ENCODE measurements at regions not wholly inside any gene's neighbourhood (a gene's known extent, or its start where the extent isn't known, plus 50 kb on each side); places are given as distances from the start of the nearest gene placed in this dataset.

GRCh38 chr14:104444159-104445030 is 135.2 kb upstream of the C14orf180 start:
- DNase-seq (ENCODE audit: low read depth) = no peak
- no peak overlapping the region for H3K4me3 ChIP-seq (ENCODE audit: low read length)
- TF ChIP-seq CTCF (IDR thresholded peaks at IDR 0.05; ENCODE audit: insufficient read depth, low read depth, low read length, missing control alignments) = no peak

GRCh38 chr14:104445086-104445485 is 134.5 kb upstream of the C14orf180 start:
- H3K4me3 ChIP-seq (ENCODE audit: low read length) = no peak overlapping the region
- no peak for TF ChIP-seq CTCF (IDR thresholded peaks at IDR 0.05; ENCODE audit: insufficient read depth, low read depth, low read length, missing control alignments)
- no peak for DNase-seq (ENCODE audit: low read depth)

- no peak for TF ChIP-seq CTCF (IDR thresholded peaks at IDR 0.05; ENCODE audit: insufficient read depth, low read depth, low read length, missing control alignments)
- no peak for DNase-seq (ENCODE audit: low read depth)
- H3K4me3 ChIP-seq (ENCODE audit: low read length) = no peak overlapping the region
These were observed 133.7 kb upstream of the C14orf180 start for GRCh38 chr14:104445832-104446381.

GRCh38 chr14:104446611-104447010 is 133.0 kb upstream of the C14orf180 start:
- H3K4me3 ChIP-seq (ENCODE audit: low read length) = no peak overlapping the region
- no peak for DNase-seq (ENCODE audit: low read depth)
- TF ChIP-seq CTCF (IDR thresholded peaks at IDR 0.05; ENCODE audit: insufficient read depth, low read depth, low read length, missing control alignments) = no peak

- no peak overlapping the region for H3K4me3 ChIP-seq (ENCODE audit: low read length)
- DNase-seq (ENCODE audit: low read depth) = no peak
- TF ChIP-seq CTCF (IDR thresholded peaks at IDR 0.05; ENCODE audit: insufficient read depth, low read depth, low read length, missing control alignments) = no peak
These were observed 131.8 kb upstream of the C14orf180 start for GRCh38 chr14:104447750-104448149.

GRCh38 chr14:104448321-104448720 is 131.2 kb upstream of the C14orf180 start:
- TF ChIP-seq CTCF (IDR thresholded peaks at IDR 0.05; ENCODE audit: insufficient read depth, low read depth, low read length, missing control alignments) = no peak
- no peak overlapping the region for H3K4me3 ChIP-seq (ENCODE audit: low read length)
- DNase-seq (ENCODE audit: low read depth) = no peak
